Activated CD8-positive, alpha-beta T cell treated with anti-CD3 and anti-CD28 coated beads for 36 hours (primary cell): ENCODE measurements at regions not wholly inside any gene's neighbourhood (a gene's known extent, or its start where the extent isn't known, plus 50 kb on each side); places are given as distances from the start of the nearest gene placed in this dataset.

Experiments
- ATAC-seq: fragments of 200-7000 bp; cut with Tn5 transposase; one replicate; pipeline ENCODE4 v1.10.0; 2021; ENCODE audit warnings: mild to moderate bottlenecking, moderate library complexity
- CTCF ChIA-PET: fragments of 350-600 bp; sonication (Branson Sonifier 250); formaldehyde crosslinking; loops from one replicate; lab custom pipeline; 2021; ENCODE audit warnings: antibody characterized with exemption; lab: Charles Lee
- POLR2A ChIA-PET: fragments of 350-600 bp; sonication (Branson Sonifier 250); formaldehyde crosslinking; loops from one replicate; lab custom pipeline; 2021; ENCODE audit warnings: antibody characterized with exemption; lab: Charles Lee
- DNase-seq: peaks from one replicate; pipeline ENCODE4 v3.0.0-alpha.2; 2020
- H3K27ac Mint-ChIP-seq: one replicate; pipeline ENCODE4 v1.8.0; 2021; ENCODE audit warnings: mild to moderate bottlenecking, mixed read lengths
- H3K27me3 Mint-ChIP-seq: one replicate; pipeline ENCODE4 v1.8.0; 2021; ENCODE audit warnings: mixed read lengths
- H3K36me3 Mint-ChIP-seq: one replicate; pipeline ENCODE4 v1.8.0; 2021; ENCODE audit warnings: low read depth, mixed read lengths
- H3K4me1 Mint-ChIP-seq: one replicate; pipeline ENCODE4 v1.8.0; 2021; ENCODE audit warnings: low read depth, mixed read lengths
- H3K4me3 Mint-ChIP-seq: one replicate; pipeline ENCODE4 v1.8.0; 2021; ENCODE audit warnings: mild to moderate bottlenecking, moderate library complexity, mixed read lengths
- H3K9me3 Mint-ChIP-seq: one replicate; pipeline ENCODE4 v1.8.0; 2021; ENCODE audit warnings: mixed read lengths
- intact Hi-C: fragments of 100-400 bp; cut with micrococcal nuclease; formaldehyde crosslinking; loops from one replicate; pipeline ENCODE4 v1.10.0; 2022
- TF ChIP-seq, protein P1 (sequence below): fragments of 200-600 bp; IDR thresholded peaks from one replicate; pipeline ENCODE4 v1.8.0; 2022; ENCODE audit warnings: antibody characterized with exemption, mild to moderate bottlenecking

DNA sequence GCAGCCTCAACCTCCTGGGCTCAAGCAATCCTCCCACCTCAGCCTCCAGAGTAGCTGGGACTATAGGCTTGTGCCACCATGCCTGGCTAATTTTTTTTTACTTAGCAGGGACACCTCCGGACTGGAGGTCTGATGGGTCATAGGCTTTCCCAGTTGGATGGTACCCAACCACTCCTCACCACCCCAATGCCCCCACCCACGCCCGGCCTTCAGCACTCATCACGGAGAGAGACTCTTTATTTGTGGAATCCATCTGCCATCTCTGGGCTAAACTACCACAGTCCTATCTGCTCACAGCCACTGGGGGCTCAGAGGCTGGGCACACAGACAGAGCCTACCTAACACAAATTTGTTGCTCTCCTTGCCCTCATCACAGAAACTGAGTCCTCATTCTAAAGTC, 58.3 kb upstream of the STXBP1 start:
- TF ChIP-seq, protein P1, sequence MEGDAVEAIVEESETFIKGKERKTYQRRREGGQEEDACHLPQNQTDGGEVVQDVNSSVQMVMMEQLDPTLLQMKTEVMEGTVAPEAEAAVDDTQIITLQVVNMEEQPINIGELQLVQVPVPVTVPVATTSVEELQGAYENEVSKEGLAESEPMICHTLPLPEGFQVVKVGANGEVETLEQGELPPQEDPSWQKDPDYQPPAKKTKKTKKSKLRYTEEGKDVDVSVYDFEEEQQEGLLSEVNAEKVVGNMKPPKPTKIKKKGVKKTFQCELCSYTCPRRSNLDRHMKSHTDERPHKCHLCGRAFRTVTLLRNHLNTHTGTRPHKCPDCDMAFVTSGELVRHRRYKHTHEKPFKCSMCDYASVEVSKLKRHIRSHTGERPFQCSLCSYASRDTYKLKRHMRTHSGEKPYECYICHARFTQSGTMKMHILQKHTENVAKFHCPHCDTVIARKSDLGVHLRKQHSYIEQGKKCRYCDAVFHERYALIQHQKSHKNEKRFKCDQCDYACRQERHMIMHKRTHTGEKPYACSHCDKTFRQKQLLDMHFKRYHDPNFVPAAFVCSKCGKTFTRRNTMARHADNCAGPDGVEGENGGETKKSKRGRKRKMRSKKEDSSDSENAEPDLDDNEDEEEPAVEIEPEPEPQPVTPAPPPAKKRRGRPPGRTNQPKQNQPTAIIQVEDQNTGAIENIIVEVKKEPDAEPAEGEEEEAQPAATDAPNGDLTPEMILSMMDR = no peak
- Mint-ChIP-seq H3K4me1 (peaks cover 41% of the 10 kb centered on the region), H3K9me3 (no peaks in the 10 kb centered on the region), H3K27ac (no peak overlapping the region), H3K27me3 (no peaks in the 10 kb centered on the region), H3K4me3 (no peak overlapping the region), H3K36me3 (no peaks in the 10 kb centered on the region)
- ATAC-seq (no peak), DNase-seq (no peak)
- intact Hi-C loops = no loop called here
- CTCF ChIA-PET = interaction anchor here (0.7 to 2.0 kb wide), 4 partner anchors 36 to 367 kb away, joined by 3 to 5 read pairs (median 3); no protein-coding TSS in a partner anchor
- POLR2A ChIA-PET = interaction anchor here (0.9 to 1.1 kb wide), 2 partner anchors 17 to 102 kb away, joined by 3 read pairs; no protein-coding TSS in a partner anchor

DNA sequence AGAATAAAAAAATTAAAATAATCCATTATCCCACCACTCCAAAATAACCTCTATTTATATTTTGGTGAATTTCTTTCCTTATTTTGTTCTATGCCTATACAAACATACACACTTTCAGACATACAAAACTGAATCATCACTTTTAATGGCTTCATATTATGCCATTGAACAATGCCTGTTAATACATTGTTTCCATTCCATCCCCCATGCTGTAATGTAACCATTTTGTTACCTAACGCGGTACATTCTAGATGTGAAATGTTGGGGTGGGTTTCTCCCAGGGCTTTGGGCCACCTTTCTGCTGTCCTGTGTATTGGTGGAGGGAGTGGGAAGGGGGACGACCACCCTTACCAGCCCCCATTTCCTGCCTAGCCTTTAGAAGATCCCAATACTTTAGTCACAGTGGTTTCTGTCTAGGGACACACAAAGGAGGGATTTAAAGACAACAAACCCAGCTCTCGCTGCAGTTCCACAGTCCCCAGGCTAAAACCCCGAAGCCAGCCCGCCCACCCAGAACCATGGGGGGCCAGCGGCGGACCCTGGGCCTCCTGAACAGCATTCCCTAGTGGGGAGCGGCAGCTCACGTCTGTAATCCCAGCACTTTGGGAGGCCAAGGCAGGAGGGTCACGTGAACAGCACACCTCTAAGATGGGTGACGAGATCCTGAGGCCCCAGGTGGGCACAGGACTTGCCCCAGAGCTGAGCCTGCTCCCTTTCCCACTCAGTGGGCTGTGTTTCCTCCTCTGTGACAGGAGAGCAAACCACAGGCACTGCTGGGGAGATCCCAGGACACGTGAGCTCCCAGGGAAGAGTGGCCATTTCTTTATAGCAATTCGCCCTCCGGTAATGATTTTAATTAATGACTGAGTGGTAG, 56.9 kb upstream of the STXBP1 start:
- CTCF ChIA-PET = interaction anchor here (1.0 to 2.7 kb wide), 4 partner anchors 30 to 366 kb away, joined by 3 to 11 read pairs (median 4); no protein-coding TSS in a partner anchor
- Mint-ChIP-seq H3K4me3 (peak overlapping the region; percentile 45), H3K27ac (peak overlapping the region; percentile 81), H3K4me1 (peaks cover 45% of the 10 kb centered on the region), H3K9me3 (no peaks in the 10 kb centered on the region), H3K36me3 (no peaks in the 10 kb centered on the region), H3K27me3 (no peaks in the 10 kb centered on the region)
- POLR2A ChIA-PET = interaction anchor here (0.6 to 1.8 kb wide), 3 partner anchors 24 to 170 kb away, joined by 3 to 6 read pairs (median 3); partner anchors contain the start of genes LRSAM1 and RPL12
- intact Hi-C loops = no loop called here
- no peak for ATAC-seq
- no peak for DNase-seq
- TF ChIP-seq, protein P1 = no peak

DNA sequence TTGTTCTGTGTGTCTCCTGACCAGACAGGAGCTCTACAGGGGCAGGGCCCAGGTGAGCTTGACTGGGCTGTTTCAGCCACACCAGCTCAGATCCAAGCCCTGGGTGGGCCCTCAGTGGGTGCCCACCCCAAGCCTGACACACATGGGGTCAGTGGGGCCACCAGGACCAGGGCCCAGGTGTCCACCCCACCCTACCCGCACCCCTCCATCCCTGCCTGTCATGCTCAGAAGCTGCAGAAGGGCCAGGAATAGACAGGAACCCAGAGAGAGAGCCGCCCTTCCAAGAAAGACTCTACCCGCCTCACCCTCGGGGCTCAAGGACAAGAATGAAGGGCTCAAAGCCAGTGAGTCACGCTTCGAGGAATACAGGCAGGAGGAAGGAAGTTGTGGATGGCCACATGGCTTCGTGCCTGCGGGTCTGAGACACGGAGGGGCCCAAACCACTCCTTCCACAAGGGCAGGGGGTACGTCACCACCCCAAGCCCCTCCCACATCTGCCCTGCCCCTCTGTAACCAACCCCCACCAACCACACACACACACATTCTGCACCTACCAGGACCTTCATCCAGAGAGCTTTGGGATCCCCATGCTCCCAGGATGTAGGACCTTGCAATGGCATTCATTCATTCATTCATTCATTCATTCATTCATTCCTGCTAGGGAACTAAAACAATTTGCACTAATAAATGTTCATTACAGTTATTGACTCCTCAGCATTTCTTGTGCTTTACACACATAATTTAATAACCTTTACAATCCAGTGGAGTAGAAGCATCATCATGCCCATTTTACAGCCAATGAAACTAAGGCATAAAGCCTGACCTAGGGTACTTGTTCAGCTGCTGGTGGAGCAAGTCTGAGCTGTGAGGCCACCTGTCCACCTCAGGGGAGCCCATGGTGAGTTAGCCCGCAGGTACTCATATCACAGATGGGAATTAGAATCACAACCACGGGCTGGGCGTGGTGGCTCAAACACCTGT, 55.9 kb upstream of the STXBP1 start:
- ChIA-PET POLR2A (interaction anchor here (0.6 to 4.1 kb wide), 6 partner anchors 11 to 171 kb away, joined by 3 to 19 read pairs (median 3); partner anchors contain the start of genes LRSAM1 and RPL12), CTCF (interaction anchor here (0.7 to 2.7 kb wide), 7 partner anchors 31 to 365 kb away, joined by 3 to 11 read pairs (median 3); partner anchors contain the start of gene TOR2A)
- Mint-ChIP-seq H3K4me3 (peak overlapping the region; percentile 45), H3K27ac (peak overlapping the region; percentile 81), H3K4me1 (peaks cover 45% of the 10 kb centered on the region), H3K9me3 (no peaks in the 10 kb centered on the region), H3K27me3 (no peaks in the 10 kb centered on the region), H3K36me3 (no peaks in the 10 kb centered on the region)
- DNase-seq (peak; percentile 88), ATAC-seq (peak; percentile 92)
- intact Hi-C loops = no loop called here
- TF ChIP-seq, protein P1 = no peak

DNA sequence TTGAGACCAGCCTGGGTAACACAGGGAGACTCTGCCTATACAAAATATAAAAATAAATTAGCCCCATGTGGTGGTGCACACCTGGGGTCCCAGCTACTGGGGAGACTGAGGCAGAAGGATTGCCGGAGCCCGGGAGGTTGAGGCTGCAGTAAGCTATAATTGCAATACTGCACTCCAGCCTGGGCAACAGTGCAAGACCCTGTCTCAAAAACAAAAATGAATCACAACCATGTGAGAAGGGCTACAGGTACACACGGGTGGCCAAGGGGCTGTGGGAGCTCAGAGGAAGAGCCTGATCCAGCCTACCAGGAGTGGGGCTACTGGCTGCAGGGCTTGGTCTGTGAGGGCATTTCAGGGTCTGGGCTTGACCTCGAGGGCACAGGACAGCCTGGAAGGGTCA, 55.2 kb upstream of the STXBP1 start:
- peak overlapping the region; percentile 45 for H3K4me3 Mint-ChIP-seq
- POLR2A ChIA-PET = interaction anchor here (1.3 to 4.1 kb wide), 4 partner anchors 10 to 106 kb away, joined by 3 to 19 read pairs (median 4); partner anchors contain the start of genes LRSAM1 and RPL12
- DNase-seq (no peak), ATAC-seq (no peak)
- intact Hi-C loops = no loop called here
- H3K36me3 Mint-ChIP-seq = no peaks in the 10 kb centered on the region
- CTCF ChIA-PET = interaction anchor here (0.7 to 2.7 kb wide), 3 partner anchors 31 to 178 kb away, joined by 3 to 11 read pairs (median 5); partner anchors contain the start of gene TOR2A
- no peaks in the 10 kb centered on the region for H3K27me3 Mint-ChIP-seq
- peak overlapping the region; percentile 81 for H3K27ac Mint-ChIP-seq
- H3K4me1 Mint-ChIP-seq = peaks cover 53% of the 10 kb centered on the region
- TF ChIP-seq, protein P1 = no peak
- H3K9me3 Mint-ChIP-seq = no peaks in the 10 kb centered on the region
